ENCODE measurements at regions not wholly inside any gene's neighbourhood (a gene's known extent, or its start where the extent isn't known, plus 50 kb on each side); places are given as distances from the start of the nearest gene placed in this dataset.

DNA sequence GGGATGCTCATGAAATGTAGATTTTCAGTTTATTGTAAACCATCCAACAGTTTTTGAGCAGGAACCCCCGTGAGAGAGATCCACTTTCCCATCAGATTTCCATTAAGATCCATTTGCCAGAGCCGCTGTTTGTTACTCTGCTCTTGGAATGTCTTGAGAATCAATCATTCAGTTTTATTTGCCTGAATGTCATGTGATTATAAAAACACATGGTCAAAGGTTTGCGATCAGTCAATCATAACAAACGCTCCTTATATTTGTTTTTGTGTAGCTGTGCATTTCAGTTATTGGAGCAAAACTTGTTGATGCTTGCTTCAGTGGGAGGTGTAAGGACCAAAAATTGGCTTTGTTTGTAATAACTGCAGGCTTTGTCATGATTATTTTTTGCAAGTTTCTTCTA, 155.8 kb upstream of the RHOBTB1 start:
- H3K4ac ChIP-seq (ENCODE audit: low read depth, low read length), result no peak overlapping the region
- H2BK120ac ChIP-seq (ENCODE audit: low read depth, low read length), result no peak overlapping the region
- TF ChIP-seq POLR2A (IDR thresholded peaks at IDR 0.05; ENCODE audit: low read depth, low read length) (no peak), RCOR1 (IDR thresholded peaks at IDR 0.05; ENCODE audit: insufficient replicate concordance, low read length) (no peak)
- ATAC-seq (ENCODE audit: low read depth) (no peak), DNase-seq (no peak)
- in situ Hi-C loops (cut with MboI; ENCODE audit: low sequenced_read_pairs) (no loop called here), intact Hi-C loops (cut with micrococcal nuclease) (no loop called here), dilution Hi-C loops (cut with HindIII; ENCODE audit: low sequenced_read_pairs, unreplicated experiment) (no loop called here)
- no peaks in the 10 kb centered on the region for H3K4me1 ChIP-seq (ENCODE audit: control insufficient read depth, insufficient read depth, low read length)
- no peak overlapping the region for H3K4me3 ChIP-seq (ENCODE audit: insufficient read depth, low read depth, low read length)
- no peaks in the 10 kb centered on the region for H3K36me3 ChIP-seq (ENCODE audit: control insufficient read depth, insufficient read depth, low read length)
- no peaks in the 10 kb centered on the region for H3K9me1 ChIP-seq (ENCODE audit: insufficient read depth, low read length)
- no peak overlapping the region for H3K27ac ChIP-seq (ENCODE audit: insufficient read depth, low read length)
- no peak overlapping the region for H2AK9ac ChIP-seq (replicated peaks; ENCODE audit: low read depth, low read length, poor library complexity)
- peaks cover 2% of the 10 kb centered on the region; the same call in 1 of the 2 replicates for H3K9me3 ChIP-seq (ENCODE audit: control insufficient read depth, insufficient read depth, low read length)
- H4K8ac ChIP-seq (ENCODE audit: low read depth in 2 of 2, low read length in 2 of 2), result no peak overlapping the region
- CTCF ChIA-PET, result interaction anchor here (0.6 kb wide), 1 partner anchor 299 kb away, joined by 3 read pairs; no protein-coding TSS in a partner anchor
- no peak overlapping the region for H3K14ac ChIP-seq (replicated peaks; ENCODE audit: low read depth, low read length)
- no peak overlapping the region for H2AK5ac ChIP-seq (ENCODE audit: low read depth, low read length)
- BruUV-seq (replicated peaks), result no TSS peak
- no peak overlapping the region for H3K4me2 ChIP-seq (ENCODE audit: low read depth, low read length)
- H3K56ac ChIP-seq (ENCODE audit: extremely low read depth, insufficient read depth, low read length), result no peak overlapping the region
- no peaks in the 10 kb centered on the region for H4K20me1 ChIP-seq (ENCODE audit: insufficient read depth, low read length)
- no peaks in the 10 kb centered on the region for H3K79me1 ChIP-seq (ENCODE audit: low read depth in 1 of 2, low read length in 2 of 2)
- no peak overlapping the region for H2BK20ac ChIP-seq (ENCODE audit: low read depth, low read length)
- no CpG with 5 or more reads among the region's 4 CpGs for WGBS, 2 experiments (ENCODE audit: extremely low coverage in 2 of 2, insufficient read length in 1 of 2)
- no peak overlapping the region for H4K5ac ChIP-seq (ENCODE audit: low read depth, low read length)
- H3K9ac ChIP-seq (ENCODE audit: low read depth, low read length), result no peak overlapping the region
- H2AFZ ChIP-seq (replicated peaks; ENCODE audit: low read length, poor library complexity), result no peak overlapping the region
- no peak overlapping the region for H3K18ac ChIP-seq (ENCODE audit: low read depth, low read length)
- no peak overlapping the region for H3K23ac ChIP-seq (ENCODE audit: low read depth, low read length)
- no peak overlapping the region for H4K91ac ChIP-seq (ENCODE audit: insufficient read depth, low read depth, low read length)
- H2BK15ac ChIP-seq (ENCODE audit: low read depth, low read length), result no peak overlapping the region
- POLR2A ChIA-PET (ENCODE audit: unreplicated experiment), result no interaction called here
- H2BK5ac ChIP-seq (ENCODE audit: low read depth, low read length, poor library complexity, severe bottlenecking), result no peak overlapping the region
- H3K27me3 ChIP-seq (ENCODE audit: control insufficient read depth, insufficient read depth, low read length), result peaks cover 16% of the 10 kb centered on the region
